Progenitor cell of endocrine pancreas (in vitro differentiated cells): ENCODE measurements at regions not wholly inside any gene's neighbourhood (a gene's known extent, or its start where the extent isn't known, plus 50 kb on each side); places are given as distances from the start of the nearest gene placed in this dataset.

Source experiments
- DNase-seq: peaks from one replicate; pipeline ENCODE4 v3.0.0; 2021; ENCODE audit warnings: low spot score; ENCODE audit not compliant: unreplicated experiment
- H3K27ac Mint-ChIP-seq: 2 replicates; pipeline ENCODE4 v1.8.0; 2021; ENCODE audit warnings: mild to moderate bottlenecking, moderate library complexity, mixed read lengths
- H3K27me3 Mint-ChIP-seq: 2 replicates; pipeline ENCODE4 v1.8.0; 2021; ENCODE audit warnings: mixed read lengths
- H3K36me3 Mint-ChIP-seq: 2 replicates; pipeline ENCODE4 v1.8.0; 2022; ENCODE audit warnings: mixed read lengths; ENCODE audit not compliant: insufficient read depth
- H3K4me1 Mint-ChIP-seq: 2 replicates; pipeline ENCODE4 v1.8.0; 2021; ENCODE audit warnings: low read depth, mixed read lengths
- H3K4me3 Mint-ChIP-seq: 2 replicates; pipeline ENCODE4 v1.8.0; 2021; ENCODE audit warnings: low read depth, mild to moderate bottlenecking, moderate library complexity, mixed read lengths
- H3K9me3 Mint-ChIP-seq: 2 replicates; pipeline ENCODE4 v1.8.0; 2021; ENCODE audit warnings: low read depth, mixed read lengths
- CTCF ChIP-seq: fragments of 200-600 bp; sonication (generic); IDR thresholded peaks from one replicate; pipeline ENCODE4 v1.5.0; 2021; ENCODE audit warnings: antibody characterized with exemption, mild to moderate bottlenecking; ENCODE audit not compliant: unreplicated experiment

- no peak for TF ChIP-seq CTCF
- H3K9me3 Mint-ChIP-seq: peaks cover 17% of the 10 kb centered on the region
- no peak overlapping the region for H3K4me3 Mint-ChIP-seq
- H3K4me1 Mint-ChIP-seq: no peaks in the 10 kb centered on the region
- no peaks in the 10 kb centered on the region for H3K27me3 Mint-ChIP-seq
- no peak overlapping the region for H3K27ac Mint-ChIP-seq
- H3K36me3 Mint-ChIP-seq: no peaks in the 10 kb centered on the region
- DNase-seq: no peak
Observed at GRCh38 chr10:109706026-109706560, 217.2 kb downstream of the XPNPEP1 start.

- Mint-ChIP-seq H3K36me3 (no peaks in the 10 kb centered on the region), H3K27me3 (no peaks in the 10 kb centered on the region), H3K4me3 (no peak overlapping the region), H3K4me1 (no peaks in the 10 kb centered on the region), H3K9me3 (no peaks in the 10 kb centered on the region), H3K27ac (no peak overlapping the region)
- no peak for DNase-seq
- no peak for TF ChIP-seq CTCF
Observed at GRCh38 chr10:109701633-109702215, 221.6 kb downstream of the XPNPEP1 start.

GRCh38 chr10:109698882-109699664 lies 224.2 kb downstream of the XPNPEP1 start:
- Mint-ChIP-seq H3K36me3 (no peaks in the 10 kb centered on the region), H3K9me3 (no peaks in the 10 kb centered on the region), H3K27me3 (no peaks in the 10 kb centered on the region), H3K27ac (no peak overlapping the region), H3K4me1 (no peaks in the 10 kb centered on the region), H3K4me3 (no peak overlapping the region)
- TF ChIP-seq CTCF: no peak
- DNase-seq: no peak

- H3K4me1 Mint-ChIP-seq: no peaks in the 10 kb centered on the region
- no peaks in the 10 kb centered on the region for H3K27me3 Mint-ChIP-seq
- no peaks in the 10 kb centered on the region for H3K9me3 Mint-ChIP-seq
- no peak for TF ChIP-seq CTCF
- no peak overlapping the region for H3K4me3 Mint-ChIP-seq
- H3K27ac Mint-ChIP-seq: no peak overlapping the region
- DNase-seq: no peak
- H3K36me3 Mint-ChIP-seq: no peaks in the 10 kb centered on the region
Observed at GRCh38 chr10:109698086-109698485, 225.2 kb downstream of the XPNPEP1 start.

GRCh38 chr10:109696981-109697775 lies 226.1 kb downstream of the XPNPEP1 start:
- Mint-ChIP-seq H3K36me3 (no peaks in the 10 kb centered on the region), H3K27ac (no peak overlapping the region)

More at GRCh38 chr10:109696981-109697775, 226.1 kb downstream of the XPNPEP1 start:
- no peak for DNase-seq
- TF ChIP-seq CTCF: no peak
- Mint-ChIP-seq H3K27me3 (no peaks in the 10 kb centered on the region), H3K4me1 (no peaks in the 10 kb centered on the region), H3K4me3 (no peak overlapping the region), H3K9me3 (no peaks in the 10 kb centered on the region)
